K562 (cell line): ENCODE measurements at regions not wholly inside any gene's neighbourhood (a gene's known extent, or its start where the extent isn't known, plus 50 kb on each side); places are given as distances from the start of the nearest gene placed in this dataset.

Experiments used
- CBFA2T2 ChIP-seq: fragments of 450-650 bp; conservative IDR thresholded peaks from 2 replicates; pipeline ENCODE4 v1.6.1; 2017; ENCODE audit warnings: mild to moderate bottlenecking
- E2F3 ChIP-seq: fragments of 250-450 bp; sonication (Bioruptor Pico); IDR thresholded peaks from 2 replicates; pipeline ENCODE4 v1.4.0; 2020; ENCODE audit warnings: mild to moderate bottlenecking
- GATA2 ChIP-seq: sonication (generic); formaldehyde crosslinking; IDR thresholded peaks from 2 replicates; pipeline ENCODE4 v1.4.0; 2020; ENCODE audit warnings: mild to moderate bottlenecking, missing genetic modification reagents
- GTF2F1 ChIP-seq: IDR thresholded peaks from 2 replicates; pipeline ENCODE4 v1.6.1; 2011; ENCODE audit warnings: low read depth, low read length, improper control_type of control experiment
- MEF2D ChIP-seq: conservative IDR thresholded peaks from 2 replicates; pipeline ENCODE4 v1.6.1; 2016; ENCODE audit warnings: low read depth, missing genetic modification characterization, missing compliant biosample characterization
- MEIS2 ChIP-seq: fragments of 450-650 bp; IDR thresholded peaks from 2 replicates; pipeline ENCODE4 v1.6.1; 2014; ENCODE audit warnings: mild to moderate bottlenecking; ENCODE audit not compliant: partially characterized antibody
- NFIC ChIP-seq: fragments of 450-650 bp; IDR thresholded peaks from 2 replicates; pipeline ENCODE4 v1.6.1; 2017; ENCODE audit warnings: mild to moderate bottlenecking, inconsistent platforms
- NR3C1 ChIP-seq: sonication (generic); formaldehyde crosslinking; IDR thresholded peaks from 2 replicates; pipeline ENCODE4 v1.8.1; 2022; ENCODE audit warnings: missing genetic modification reagents
- POLR2AphosphoS5 ChIP-seq: IDR thresholded peaks from 2 replicates; pipeline ENCODE4 v1.6.1; 2011; ENCODE audit warnings: mild to moderate bottlenecking, low read depth, low read length, moderate library complexity; ENCODE audit not compliant: control insufficient read depth, insufficient read depth
- POLR3A ChIP-seq: IDR thresholded peaks from 2 replicates; pipeline ENCODE4 v1.6.1; 2011; ENCODE audit warnings: borderline replicate concordance, mild to moderate bottlenecking, moderate library complexity; ENCODE audit not compliant: insufficient read length, insufficient read depth; ENCODE audit errors: extremely low read depth
- SMARCE1 ChIP-seq: fragments of 450-650 bp; IDR thresholded peaks from 2 replicates; pipeline ENCODE4 v1.7.1; 2016; ENCODE audit warnings: mild to moderate bottlenecking
- SRSF3 ChIP-seq: fragments of 200-400 bp; formaldehyde crosslinking; IDR thresholded peaks from 2 replicates; pipeline ENCODE4 v1.6.1; 2016; ENCODE audit warnings: mild to moderate bottlenecking, low read length, moderate library complexity; ENCODE audit not compliant: insufficient read depth
- TCF3 ChIP-seq: sonication (generic); formaldehyde crosslinking; IDR thresholded peaks from 2 replicates; pipeline ENCODE4 v1.4.0; 2020; ENCODE audit warnings: mild to moderate bottlenecking, missing genetic modification reagents
- TCFL5 ChIP-seq: fragments of 250-450 bp; sonication (Bioruptor Pico); conservative IDR thresholded peaks from 2 replicates; pipeline ENCODE4 v1.6.1; 2021; ENCODE audit warnings: mild to moderate bottlenecking, moderate library complexity, matching md5 sums
- TRIM24 ChIP-seq, 2 experiments: fragments of 450-650 bp; IDR thresholded peaks; 2 replicates each; pipeline ENCODE4 v1.6.1; 2016
- ZBTB1 ChIP-seq: sonication (generic); formaldehyde crosslinking; IDR thresholded peaks from 2 replicates; pipeline ENCODE4 v1.8.1; 2023; ENCODE audit warnings: missing genetic modification reagents, low read depth, mild to moderate bottlenecking, borderline replicate concordance
- ZNF766 ChIP-seq: fragments of 200-800 bp; sonication (Bioruptor generic); conservative IDR thresholded peaks from 2 replicates; pipeline ENCODE4 v1.6.1; 2016; ENCODE audit warnings: missing genetic modification characterization, missing compliant biosample characterization
- ZNF79 ChIP-seq: fragments of 250-450 bp; sonication (Bioruptor Pico); IDR thresholded peaks from 2 replicates; pipeline ENCODE4 v1.4.0; 2020; ENCODE audit warnings: low read depth, mild to moderate bottlenecking, moderate library complexity
- TF ChIP-seq, protein P1 (sequence below): fragments of 450-650 bp; formaldehyde crosslinking; IDR thresholded peaks from 2 replicates; pipeline ENCODE4 v1.4.0; 2020; ENCODE audit warnings: mild to moderate bottlenecking, moderate library complexity
- TF ChIP-seq, protein P2 (sequence below): fragments of 200-800 bp; sonication (Bioruptor generic); IDR thresholded peaks from 2 replicates; pipeline ENCODE4 v1.6.1; 2017; ENCODE audit warnings: missing genetic modification characterization, missing compliant biosample characterization
- TF ChIP-seq, protein P3 (sequence below): conservative IDR thresholded peaks from 2 replicates; pipeline ENCODE4 v1.6.1; 2011; ENCODE audit warnings: low read depth, mild to moderate bottlenecking, low read length; ENCODE audit not compliant: control insufficient read depth
- TF ChIP-seq, protein P4 (sequence below): sonication (generic); formaldehyde crosslinking; IDR thresholded peaks from 2 replicates; pipeline ENCODE4 v1.8.0; 2022; ENCODE audit warnings: mild to moderate bottlenecking, missing genetic modification reagents
- TF ChIP-seq, protein P5 (sequence below): fragments of 250-450 bp; sonication (Bioruptor Pico); IDR thresholded peaks from 2 replicates; pipeline ENCODE4 v1.8.0; 2021; ENCODE audit warnings: mild to moderate bottlenecking, moderate library complexity

DNA sequence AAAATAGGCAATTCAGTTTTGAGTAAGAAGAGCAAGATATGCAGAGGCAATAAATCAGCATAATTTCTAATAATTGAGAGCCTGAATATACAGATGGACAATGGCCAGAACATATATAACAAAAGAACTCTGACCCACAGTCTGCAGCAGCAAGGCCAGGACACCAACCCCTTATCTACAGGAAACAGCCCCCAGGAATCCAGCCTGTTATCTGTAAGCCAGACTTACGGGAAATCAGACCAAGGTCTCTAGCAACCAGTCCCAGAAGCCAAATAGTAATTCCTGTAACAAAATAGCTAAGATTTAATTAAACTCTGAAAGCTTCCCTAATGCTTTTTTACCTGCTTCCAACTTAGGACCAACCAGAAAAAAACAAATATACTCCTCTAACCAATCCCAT lies 434.5 kb upstream of the GYPC start (continued):
- 0 out of 2 replicates have a peak, but pooled peaks have one; percentile 55 for TF ChIP-seq POLR2AphosphoS5
- peak; percentile 83 for TF ChIP-seq CBFA2T2
- TF ChIP-seq, protein P1, sequence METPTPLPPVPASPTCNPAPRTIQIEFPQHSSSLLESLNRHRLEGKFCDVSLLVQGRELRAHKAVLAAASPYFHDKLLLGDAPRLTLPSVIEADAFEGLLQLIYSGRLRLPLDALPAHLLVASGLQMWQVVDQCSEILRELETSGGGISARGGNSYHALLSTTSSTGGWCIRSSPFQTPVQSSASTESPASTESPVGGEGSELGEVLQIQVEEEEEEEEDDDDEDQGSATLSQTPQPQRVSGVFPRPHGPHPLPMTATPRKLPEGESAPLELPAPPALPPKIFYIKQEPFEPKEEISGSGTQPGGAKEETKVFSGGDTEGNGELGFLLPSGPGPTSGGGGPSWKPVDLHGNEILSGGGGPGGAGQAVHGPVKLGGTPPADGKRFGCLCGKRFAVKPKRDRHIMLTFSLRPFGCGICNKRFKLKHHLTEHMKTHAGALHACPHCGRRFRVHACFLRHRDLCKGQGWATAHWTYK (CRISPR knock-in tag) = no peak
- no peak for TF ChIP-seq MEF2D
- no peak for TF ChIP-seq GTF2F1
- TF ChIP-seq, protein P2, sequence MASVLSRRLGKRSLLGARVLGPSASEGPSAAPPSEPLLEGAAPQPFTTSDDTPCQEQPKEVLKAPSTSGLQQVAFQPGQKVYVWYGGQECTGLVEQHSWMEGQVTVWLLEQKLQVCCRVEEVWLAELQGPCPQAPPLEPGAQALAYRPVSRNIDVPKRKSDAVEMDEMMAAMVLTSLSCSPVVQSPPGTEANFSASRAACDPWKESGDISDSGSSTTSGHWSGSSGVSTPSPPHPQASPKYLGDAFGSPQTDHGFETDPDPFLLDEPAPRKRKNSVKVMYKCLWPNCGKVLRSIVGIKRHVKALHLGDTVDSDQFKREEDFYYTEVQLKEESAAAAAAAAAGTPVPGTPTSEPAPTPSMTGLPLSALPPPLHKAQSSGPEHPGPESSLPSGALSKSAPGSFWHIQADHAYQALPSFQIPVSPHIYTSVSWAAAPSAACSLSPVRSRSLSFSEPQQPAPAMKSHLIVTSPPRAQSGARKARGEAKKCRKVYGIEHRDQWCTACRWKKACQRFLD (CRISPR knock-in tag) = no peak
- TF ChIP-seq, protein P3, sequence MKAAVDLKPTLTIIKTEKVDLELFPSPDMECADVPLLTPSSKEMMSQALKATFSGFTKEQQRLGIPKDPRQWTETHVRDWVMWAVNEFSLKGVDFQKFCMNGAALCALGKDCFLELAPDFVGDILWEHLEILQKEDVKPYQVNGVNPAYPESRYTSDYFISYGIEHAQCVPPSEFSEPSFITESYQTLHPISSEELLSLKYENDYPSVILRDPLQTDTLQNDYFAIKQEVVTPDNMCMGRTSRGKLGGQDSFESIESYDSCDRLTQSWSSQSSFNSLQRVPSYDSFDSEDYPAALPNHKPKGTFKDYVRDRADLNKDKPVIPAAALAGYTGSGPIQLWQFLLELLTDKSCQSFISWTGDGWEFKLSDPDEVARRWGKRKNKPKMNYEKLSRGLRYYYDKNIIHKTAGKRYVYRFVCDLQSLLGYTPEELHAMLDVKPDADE = no peak
- TF ChIP-seq E2F3 = no peak
- TF ChIP-seq ZNF766 = no peak
- no peak for TF ChIP-seq TCFL5
- TF ChIP-seq, protein P4, sequence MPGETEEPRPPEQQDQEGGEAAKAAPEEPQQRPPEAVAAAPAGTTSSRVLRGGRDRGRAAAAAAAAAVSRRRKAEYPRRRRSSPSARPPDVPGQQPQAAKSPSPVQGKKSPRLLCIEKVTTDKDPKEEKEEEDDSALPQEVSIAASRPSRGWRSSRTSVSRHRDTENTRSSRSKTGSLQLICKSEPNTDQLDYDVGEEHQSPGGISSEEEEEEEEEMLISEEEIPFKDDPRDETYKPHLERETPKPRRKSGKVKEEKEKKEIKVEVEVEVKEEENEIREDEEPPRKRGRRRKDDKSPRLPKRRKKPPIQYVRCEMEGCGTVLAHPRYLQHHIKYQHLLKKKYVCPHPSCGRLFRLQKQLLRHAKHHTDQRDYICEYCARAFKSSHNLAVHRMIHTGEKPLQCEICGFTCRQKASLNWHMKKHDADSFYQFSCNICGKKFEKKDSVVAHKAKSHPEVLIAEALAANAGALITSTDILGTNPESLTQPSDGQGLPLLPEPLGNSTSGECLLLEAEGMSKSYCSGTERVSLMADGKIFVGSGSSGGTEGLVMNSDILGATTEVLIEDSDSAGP = no peak
- TF ChIP-seq TRIM24 (IDR thresholded peaks at IDR 0.05) = peak; percentile 69 to 77; a peak in 3 of 4 replicates
- TF ChIP-seq, protein P5, sequence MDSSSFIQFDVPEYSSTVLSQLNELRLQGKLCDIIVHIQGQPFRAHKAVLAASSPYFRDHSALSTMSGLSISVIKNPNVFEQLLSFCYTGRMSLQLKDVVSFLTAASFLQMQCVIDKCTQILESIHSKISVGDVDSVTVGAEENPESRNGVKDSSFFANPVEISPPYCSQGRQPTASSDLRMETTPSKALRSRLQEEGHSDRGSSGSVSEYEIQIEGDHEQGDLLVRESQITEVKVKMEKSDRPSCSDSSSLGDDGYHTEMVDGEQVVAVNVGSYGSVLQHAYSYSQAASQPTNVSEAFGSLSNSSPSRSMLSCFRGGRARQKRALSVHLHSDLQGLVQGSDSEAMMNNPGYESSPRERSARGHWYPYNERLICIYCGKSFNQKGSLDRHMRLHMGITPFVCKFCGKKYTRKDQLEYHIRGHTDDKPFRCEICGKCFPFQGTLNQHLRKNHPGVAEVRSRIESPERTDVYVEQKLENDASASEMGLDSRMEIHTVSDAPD (CRISPR knock-in tag) = no peak
- TF ChIP-seq NFIC = peak; percentile 69
- no peak for TF ChIP-seq SRSF3
- TF ChIP-seq ZBTB1 (CRISPR knock-in tag) = no peak
- no peak for TF ChIP-seq MEIS2
- TF ChIP-seq POLR3A = no peak
- peak; percentile 46 for TF ChIP-seq TCF3 (CRISPR knock-in tag)
- no peak for TF ChIP-seq ZNF79
- TF ChIP-seq SMARCE1 = 0 out of 2 replicates have a peak, but pooled peaks have one; percentile 25
- TF ChIP-seq NR3C1 (CRISPR knock-in tag) = no peak
- TF ChIP-seq GATA2 (CRISPR knock-in tag) = no peak
